ENCODE measurements at regions not wholly inside any gene's neighbourhood (a gene's known extent, or its start where the extent isn't known, plus 50 kb on each side); places are given as distances from the start of the nearest gene placed in this dataset.

DNA sequence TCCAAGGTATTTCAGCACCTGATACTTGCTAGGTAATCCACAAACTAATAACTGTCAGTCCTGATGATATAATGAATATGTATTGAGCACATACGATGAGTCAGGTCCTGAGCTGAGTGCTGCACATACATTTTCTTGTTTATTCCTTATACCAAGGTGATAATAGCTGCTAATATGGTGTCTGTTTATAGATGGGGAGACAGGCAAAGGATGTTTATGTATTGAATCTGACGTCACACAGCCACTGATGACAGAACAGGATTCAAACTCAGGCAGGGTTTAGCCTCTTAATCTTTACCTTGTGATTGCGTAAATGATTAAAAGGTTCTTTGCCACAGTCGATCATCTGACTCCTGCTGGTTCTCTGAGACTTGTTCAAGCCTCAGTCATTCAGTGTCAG, 609.9 kb upstream of the CPEB2 start:
- Mint-ChIP-seq H3K27me3 (ENCODE audit: unreplicated experiment) (no peaks in the 10 kb centered on the region), H3K4me3 (ENCODE audit: unreplicated experiment) (no peak overlapping the region), H3K9me3 (ENCODE audit: unreplicated experiment) (no peaks in the 10 kb centered on the region), H3K27ac (ENCODE audit: unreplicated experiment) (no peak overlapping the region), H3K36me3 (ENCODE audit: unreplicated experiment) (no peaks in the 10 kb centered on the region), H3K4me1 (ENCODE audit: low read depth, unreplicated experiment) (no peaks in the 10 kb centered on the region)
- no peak for DNase-seq
- TF ChIP-seq, protein P1, sequence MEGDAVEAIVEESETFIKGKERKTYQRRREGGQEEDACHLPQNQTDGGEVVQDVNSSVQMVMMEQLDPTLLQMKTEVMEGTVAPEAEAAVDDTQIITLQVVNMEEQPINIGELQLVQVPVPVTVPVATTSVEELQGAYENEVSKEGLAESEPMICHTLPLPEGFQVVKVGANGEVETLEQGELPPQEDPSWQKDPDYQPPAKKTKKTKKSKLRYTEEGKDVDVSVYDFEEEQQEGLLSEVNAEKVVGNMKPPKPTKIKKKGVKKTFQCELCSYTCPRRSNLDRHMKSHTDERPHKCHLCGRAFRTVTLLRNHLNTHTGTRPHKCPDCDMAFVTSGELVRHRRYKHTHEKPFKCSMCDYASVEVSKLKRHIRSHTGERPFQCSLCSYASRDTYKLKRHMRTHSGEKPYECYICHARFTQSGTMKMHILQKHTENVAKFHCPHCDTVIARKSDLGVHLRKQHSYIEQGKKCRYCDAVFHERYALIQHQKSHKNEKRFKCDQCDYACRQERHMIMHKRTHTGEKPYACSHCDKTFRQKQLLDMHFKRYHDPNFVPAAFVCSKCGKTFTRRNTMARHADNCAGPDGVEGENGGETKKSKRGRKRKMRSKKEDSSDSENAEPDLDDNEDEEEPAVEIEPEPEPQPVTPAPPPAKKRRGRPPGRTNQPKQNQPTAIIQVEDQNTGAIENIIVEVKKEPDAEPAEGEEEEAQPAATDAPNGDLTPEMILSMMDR (IDR thresholded peaks at IDR 0.05; ENCODE audit: partially characterized antibody, unreplicated experiment): no peak

DNA sequence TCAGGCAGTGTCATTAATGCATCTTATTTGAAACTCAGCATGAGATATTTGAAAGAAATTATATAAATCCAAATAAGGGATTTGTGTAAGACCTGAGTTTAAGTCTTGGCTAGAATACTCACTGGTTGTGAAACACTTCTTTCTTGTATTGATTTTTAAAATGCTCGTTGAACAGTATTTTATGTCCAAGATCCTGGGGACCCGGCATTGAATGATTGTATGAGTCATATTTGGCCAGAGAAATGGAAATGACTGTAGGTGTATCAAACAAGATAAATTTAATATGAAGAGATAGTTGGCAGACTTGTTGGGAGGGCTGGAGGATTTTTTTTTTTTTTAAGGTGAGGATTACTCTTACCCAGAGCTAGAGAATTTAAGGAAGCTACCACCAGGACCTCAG, 606.1 kb upstream of the CPEB2 start:
- TF ChIP-seq, protein P1 (IDR thresholded peaks at IDR 0.05; ENCODE audit: partially characterized antibody, unreplicated experiment): no peak
- H3K27me3 Mint-ChIP-seq (ENCODE audit: unreplicated experiment): no peaks in the 10 kb centered on the region

GRCh38 chr4:14399848-14400247, 602.4 kb upstream of the CPEB2 start:
- DNase-seq: no peak
- TF ChIP-seq, protein P1 (IDR thresholded peaks at IDR 0.05; ENCODE audit: partially characterized antibody, unreplicated experiment): no peak
- Mint-ChIP-seq H3K4me1 (ENCODE audit: low read depth, unreplicated experiment) (no peaks in the 10 kb centered on the region), H3K27ac (ENCODE audit: unreplicated experiment) (no peak overlapping the region), H3K36me3 (ENCODE audit: unreplicated experiment) (no peaks in the 10 kb centered on the region), H3K9me3 (ENCODE audit: unreplicated experiment) (no peaks in the 10 kb centered on the region), H3K27me3 (ENCODE audit: unreplicated experiment) (no peaks in the 10 kb centered on the region), H3K4me3 (ENCODE audit: unreplicated experiment) (no peak overlapping the region)

More for the DNA sequence above, 606.1 kb upstream of the CPEB2 start:
- no peaks in the 10 kb centered on the region for H3K4me1 Mint-ChIP-seq (ENCODE audit: low read depth, unreplicated experiment)
- no peaks in the 10 kb centered on the region for H3K36me3 Mint-ChIP-seq (ENCODE audit: unreplicated experiment)
- H3K4me3 Mint-ChIP-seq (ENCODE audit: unreplicated experiment): no peak overlapping the region
- no peak for DNase-seq
- no peaks in the 10 kb centered on the region for H3K9me3 Mint-ChIP-seq (ENCODE audit: unreplicated experiment)
- no peak overlapping the region for H3K27ac Mint-ChIP-seq (ENCODE audit: unreplicated experiment)

DNA sequence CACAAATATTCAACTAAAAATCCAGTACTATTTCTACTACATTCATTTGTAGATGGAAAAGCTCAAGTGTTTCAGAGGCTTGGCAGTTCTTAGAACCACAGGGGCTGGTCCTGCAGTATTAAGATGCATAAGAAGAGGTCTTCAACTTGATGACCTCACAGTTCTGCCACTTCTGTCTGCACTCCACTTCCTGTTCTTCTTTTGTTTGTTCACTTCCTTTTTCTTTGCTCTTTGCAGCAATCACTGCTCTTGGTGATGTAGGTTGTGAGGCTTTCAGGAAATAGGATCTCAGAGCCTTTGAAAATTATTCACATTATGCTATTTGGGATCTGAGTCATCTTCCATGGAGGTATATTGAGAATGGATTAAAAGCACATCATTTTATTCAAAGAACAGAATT, 602.0 kb upstream of the CPEB2 start:
- Mint-ChIP-seq H3K9me3 (ENCODE audit: unreplicated experiment) (no peaks in the 10 kb centered on the region), H3K4me1 (ENCODE audit: low read depth, unreplicated experiment) (no peaks in the 10 kb centered on the region)

GRCh38 chr4:14403132-14403531, 599.1 kb upstream of the CPEB2 start:
- TF ChIP-seq, protein P1 (IDR thresholded peaks at IDR 0.05; ENCODE audit: partially characterized antibody, unreplicated experiment): no peak
- Mint-ChIP-seq H3K27ac (ENCODE audit: unreplicated experiment) (no peak overlapping the region), H3K27me3 (ENCODE audit: unreplicated experiment) (no peaks in the 10 kb centered on the region), H3K9me3 (ENCODE audit: unreplicated experiment) (no peaks in the 10 kb centered on the region), H3K4me1 (ENCODE audit: low read depth, unreplicated experiment) (no peaks in the 10 kb centered on the region), H3K4me3 (ENCODE audit: unreplicated experiment) (no peak overlapping the region), H3K36me3 (ENCODE audit: unreplicated experiment) (no peaks in the 10 kb centered on the region)
- no peak for DNase-seq

More for the DNA sequence above, 602.0 kb upstream of the CPEB2 start:
- TF ChIP-seq, protein P1 (IDR thresholded peaks at IDR 0.05; ENCODE audit: partially characterized antibody, unreplicated experiment): no peak
- Mint-ChIP-seq H3K27me3 (ENCODE audit: unreplicated experiment) (no peaks in the 10 kb centered on the region), H3K27ac (ENCODE audit: unreplicated experiment) (no peak overlapping the region), H3K4me3 (ENCODE audit: unreplicated experiment) (no peak overlapping the region), H3K36me3 (ENCODE audit: unreplicated experiment) (no peaks in the 10 kb centered on the region)
- DNase-seq: no peak

Measured in glutamatergic neuron (in vitro differentiated cells).